ENCODE measurements at regions not wholly inside any gene's neighbourhood (a gene's known extent, or its start where the extent isn't known, plus 50 kb on each side); places are given as distances from the start of the nearest gene placed in this dataset.
A peak's percentile ranks its signal among the peaks of the same experiment; 100 is the strongest.

- Mint-ChIP-seq H3K4me3 (ENCODE audit: unreplicated experiment) (no peak overlapping the region), H3K27ac (ENCODE audit: low read depth, unreplicated experiment) (no peak overlapping the region), H3K4me1 (ENCODE audit: insufficient read depth, unreplicated experiment) (no peaks in the 10 kb centered on the region), H3K9me3 (ENCODE audit: unreplicated experiment) (no peaks in the 10 kb centered on the region), H3K27me3 (ENCODE audit: insufficient read depth, unreplicated experiment) (no peaks in the 10 kb centered on the region), H3K36me3 (ENCODE audit: insufficient read depth, unreplicated experiment) (no peaks in the 10 kb centered on the region)
- no TSS peak for BruUV-seq (replicated peaks)
- DNase-seq (ENCODE audit: unreplicated experiment), result peak; percentile 64
- POLR2A ChIA-PET, result interaction anchor here (1.1 kb wide), 1 partner anchor 201 kb away, joined by 7 read pairs; no protein-coding TSS in a partner anchor
- CTCF ChIA-PET, result interaction anchor here (0.6 to 1.9 kb wide), 16 partner anchors 9 to 489 kb away, joined by 3 to 63 read pairs (median 4); no protein-coding TSS in a partner anchor
- TF ChIP-seq, protein P1, sequence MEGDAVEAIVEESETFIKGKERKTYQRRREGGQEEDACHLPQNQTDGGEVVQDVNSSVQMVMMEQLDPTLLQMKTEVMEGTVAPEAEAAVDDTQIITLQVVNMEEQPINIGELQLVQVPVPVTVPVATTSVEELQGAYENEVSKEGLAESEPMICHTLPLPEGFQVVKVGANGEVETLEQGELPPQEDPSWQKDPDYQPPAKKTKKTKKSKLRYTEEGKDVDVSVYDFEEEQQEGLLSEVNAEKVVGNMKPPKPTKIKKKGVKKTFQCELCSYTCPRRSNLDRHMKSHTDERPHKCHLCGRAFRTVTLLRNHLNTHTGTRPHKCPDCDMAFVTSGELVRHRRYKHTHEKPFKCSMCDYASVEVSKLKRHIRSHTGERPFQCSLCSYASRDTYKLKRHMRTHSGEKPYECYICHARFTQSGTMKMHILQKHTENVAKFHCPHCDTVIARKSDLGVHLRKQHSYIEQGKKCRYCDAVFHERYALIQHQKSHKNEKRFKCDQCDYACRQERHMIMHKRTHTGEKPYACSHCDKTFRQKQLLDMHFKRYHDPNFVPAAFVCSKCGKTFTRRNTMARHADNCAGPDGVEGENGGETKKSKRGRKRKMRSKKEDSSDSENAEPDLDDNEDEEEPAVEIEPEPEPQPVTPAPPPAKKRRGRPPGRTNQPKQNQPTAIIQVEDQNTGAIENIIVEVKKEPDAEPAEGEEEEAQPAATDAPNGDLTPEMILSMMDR (IDR thresholded peaks at IDR 0.05; ENCODE audit: unreplicated experiment), result peak; percentile 78
- intact Hi-C loops (cut with micrococcal nuclease), result loop anchor here (1.0 kb wide), 2 partner anchors 201 to 397 kb away; no protein-coding TSS in a partner anchor
Observed at GRCh38 chr12:77724367-77724957, 106.2 kb upstream of the NAV3 start.

GRCh38 chr12:77723308-77723707 is 107.4 kb upstream of the NAV3 start:
- Mint-ChIP-seq H3K9me3 (ENCODE audit: unreplicated experiment) (no peaks in the 10 kb centered on the region), H3K27ac (ENCODE audit: low read depth, unreplicated experiment) (no peak overlapping the region), H3K27me3 (ENCODE audit: insufficient read depth, unreplicated experiment) (no peaks in the 10 kb centered on the region), H3K4me1 (ENCODE audit: insufficient read depth, unreplicated experiment) (no peaks in the 10 kb centered on the region), H3K4me3 (ENCODE audit: unreplicated experiment) (no peak overlapping the region), H3K36me3 (ENCODE audit: insufficient read depth, unreplicated experiment) (no peaks in the 10 kb centered on the region)
- peak; percentile 22 for DNase-seq (ENCODE audit: unreplicated experiment)
- no TSS peak for BruUV-seq (replicated peaks)
- TF ChIP-seq, protein P1 (IDR thresholded peaks at IDR 0.05; ENCODE audit: unreplicated experiment), result no peak
- ChIA-PET POLR2A (interaction anchor here (1.4 kb wide), 1 partner anchor 202 kb away, joined by 5 read pairs; no protein-coding TSS in a partner anchor), CTCF (interaction anchor here (0.5 to 4.1 kb wide), 4 partner anchors 191 to 217 kb away, joined by 3 to 70 read pairs (median 4); no protein-coding TSS in a partner anchor)
- intact Hi-C loops (cut with micrococcal nuclease), result no loop called here

- H3K27me3 Mint-ChIP-seq (ENCODE audit: insufficient read depth, unreplicated experiment), result no peaks in the 10 kb centered on the region
- intact Hi-C loops (cut with micrococcal nuclease), result no loop called here
- H3K27ac Mint-ChIP-seq (ENCODE audit: low read depth, unreplicated experiment), result no peak overlapping the region
- H3K9me3 Mint-ChIP-seq (ENCODE audit: unreplicated experiment), result no peaks in the 10 kb centered on the region
- no peaks in the 10 kb centered on the region for H3K36me3 Mint-ChIP-seq (ENCODE audit: insufficient read depth, unreplicated experiment)
- H3K4me3 Mint-ChIP-seq (ENCODE audit: unreplicated experiment), result no peak overlapping the region
- ChIA-PET CTCF (interaction anchor here (0.8 to 4.1 kb wide), 3 partner anchors 192 to 217 kb away, joined by 3 to 70 read pairs (median 3); no protein-coding TSS in a partner anchor), POLR2A (interaction anchor here (0.7 to 1.4 kb wide), 3 partner anchors 22 to 216 kb away, joined by 3 to 5 read pairs (median 4); no protein-coding TSS in a partner anchor)
- DNase-seq (ENCODE audit: unreplicated experiment), result no peak
- no peaks in the 10 kb centered on the region for H3K4me1 Mint-ChIP-seq (ENCODE audit: insufficient read depth, unreplicated experiment)
- TF ChIP-seq, protein P1 (IDR thresholded peaks at IDR 0.05; ENCODE audit: unreplicated experiment), result no peak
- no TSS peak for BruUV-seq (replicated peaks)
Observed at GRCh38 chr12:77722536-77722935, 108.2 kb upstream of the NAV3 start.

- intact Hi-C loops (cut with micrococcal nuclease), result no loop called here
Observed at GRCh38 chr12:77720258-77720657, 110.4 kb upstream of the NAV3 start.

More at GRCh38 chr12:77720258-77720657, 110.4 kb upstream of the NAV3 start:
- BruUV-seq (replicated peaks), result no TSS peak
- Mint-ChIP-seq H3K27ac (ENCODE audit: low read depth, unreplicated experiment) (no peak overlapping the region), H3K9me3 (ENCODE audit: unreplicated experiment) (no peaks in the 10 kb centered on the region), H3K4me3 (ENCODE audit: unreplicated experiment) (no peak overlapping the region), H3K27me3 (ENCODE audit: insufficient read depth, unreplicated experiment) (no peaks in the 10 kb centered on the region), H3K36me3 (ENCODE audit: insufficient read depth, unreplicated experiment) (no peaks in the 10 kb centered on the region), H3K4me1 (ENCODE audit: insufficient read depth, unreplicated experiment) (no peaks in the 10 kb centered on the region)
- TF ChIP-seq, protein P1 (IDR thresholded peaks at IDR 0.05; ENCODE audit: unreplicated experiment), result no peak
- POLR2A ChIA-PET, result no interaction called here
- CTCF ChIA-PET, result interaction anchor here (0.6 to 4.1 kb wide), 7 partner anchors 11 to 490 kb away, joined by 3 to 70 read pairs (median 3); no protein-coding TSS in a partner anchor
- DNase-seq (ENCODE audit: unreplicated experiment), result no peak
